ENCODE measurements at regions not wholly inside any gene's neighbourhood (a gene's known extent, or its start where the extent isn't known, plus 50 kb on each side); places are given as distances from the start of the nearest gene placed in this dataset.

DNA sequence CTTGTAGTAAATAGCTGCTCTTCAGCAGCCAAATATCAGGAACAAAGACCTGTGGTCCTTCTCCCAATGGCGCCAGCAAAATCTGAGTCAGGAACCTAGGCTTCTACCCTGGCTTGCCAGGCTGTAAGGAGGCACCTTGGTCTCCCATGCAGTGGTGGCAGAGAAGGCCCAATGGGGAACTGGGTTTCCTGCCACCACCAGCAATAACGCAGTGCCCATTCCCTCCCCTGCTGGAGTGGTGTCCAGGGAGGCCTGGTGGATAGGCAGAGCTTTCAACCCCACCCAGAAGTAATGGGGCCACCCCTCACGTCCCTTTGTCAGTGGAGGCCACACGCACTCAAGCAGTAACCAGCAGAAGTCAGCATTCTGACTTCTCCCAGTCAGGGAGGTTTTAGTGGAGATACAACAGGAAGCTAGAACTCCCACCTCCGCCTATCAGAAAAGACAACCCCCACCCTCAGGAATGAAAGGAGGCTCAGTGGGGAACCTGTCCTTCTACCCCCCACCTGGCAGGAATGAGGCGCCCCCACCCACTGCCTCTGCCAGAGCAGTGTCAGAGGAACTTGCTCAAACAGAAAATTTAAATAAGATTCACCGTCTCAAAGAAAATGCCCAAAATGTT lies 132.4 kb downstream of the COPS8 start:
- H3K9me3 ChIP-seq, result no peaks in the 10 kb centered on the region
- intact Hi-C loops (cut with DNase I; ENCODE audit: low total_unique reads), result no loop called here
- peaks cover 0 to 3% of the 10 kb centered on the region in 2 donors for H3K4me1 ChIP-seq
- H3K27ac ChIP-seq, result peak overlapping the region; percentile 64 to 65
- DNase-seq, result no peak
- TF ChIP-seq, protein P1, sequence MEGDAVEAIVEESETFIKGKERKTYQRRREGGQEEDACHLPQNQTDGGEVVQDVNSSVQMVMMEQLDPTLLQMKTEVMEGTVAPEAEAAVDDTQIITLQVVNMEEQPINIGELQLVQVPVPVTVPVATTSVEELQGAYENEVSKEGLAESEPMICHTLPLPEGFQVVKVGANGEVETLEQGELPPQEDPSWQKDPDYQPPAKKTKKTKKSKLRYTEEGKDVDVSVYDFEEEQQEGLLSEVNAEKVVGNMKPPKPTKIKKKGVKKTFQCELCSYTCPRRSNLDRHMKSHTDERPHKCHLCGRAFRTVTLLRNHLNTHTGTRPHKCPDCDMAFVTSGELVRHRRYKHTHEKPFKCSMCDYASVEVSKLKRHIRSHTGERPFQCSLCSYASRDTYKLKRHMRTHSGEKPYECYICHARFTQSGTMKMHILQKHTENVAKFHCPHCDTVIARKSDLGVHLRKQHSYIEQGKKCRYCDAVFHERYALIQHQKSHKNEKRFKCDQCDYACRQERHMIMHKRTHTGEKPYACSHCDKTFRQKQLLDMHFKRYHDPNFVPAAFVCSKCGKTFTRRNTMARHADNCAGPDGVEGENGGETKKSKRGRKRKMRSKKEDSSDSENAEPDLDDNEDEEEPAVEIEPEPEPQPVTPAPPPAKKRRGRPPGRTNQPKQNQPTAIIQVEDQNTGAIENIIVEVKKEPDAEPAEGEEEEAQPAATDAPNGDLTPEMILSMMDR (IDR thresholded peaks at IDR 0.05), result no peak
- no peak overlapping the region for H3K4me3 ChIP-seq
- H3K27me3 ChIP-seq, result no peaks in the 10 kb centered on the region
- H3K36me3 ChIP-seq, result no peaks in the 10 kb centered on the region

DNA sequence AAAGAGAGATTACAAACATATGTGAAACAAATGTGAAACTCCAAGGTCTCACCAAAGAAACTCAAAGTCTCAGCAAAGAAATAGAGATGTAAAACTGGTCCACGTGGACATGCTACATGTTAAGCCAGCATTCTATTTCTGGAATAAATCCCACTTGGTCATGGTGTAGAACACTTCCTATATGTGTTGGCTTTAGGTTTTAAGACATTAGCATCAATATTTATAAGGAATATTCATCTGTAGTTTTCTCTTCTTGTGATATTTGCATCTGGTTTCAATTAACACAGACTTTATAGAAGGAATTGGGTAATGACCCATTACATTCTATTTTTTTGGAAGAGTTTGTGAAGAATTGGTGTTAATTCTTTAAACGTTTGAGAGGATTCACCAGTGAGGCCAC lies 133.1 kb downstream of the COPS8 start:
- H3K4me1 ChIP-seq, result peaks cover 0 to 8% of the 10 kb centered on the region in 2 donors
- intact Hi-C loops (cut with DNase I; ENCODE audit: low total_unique reads), result no loop called here
- no peaks in the 10 kb centered on the region for H3K9me3 ChIP-seq
- H3K27ac ChIP-seq, result peak overlapping the region; percentile 64 to 65
- TF ChIP-seq POLR2A (IDR thresholded peaks at IDR 0.05), result no peak
- TF ChIP-seq, protein P1 (IDR thresholded peaks at IDR 0.05), result no peak
- DNase-seq, result no peak
- H3K27me3 ChIP-seq, result no peaks in the 10 kb centered on the region
- H3K36me3 ChIP-seq, result no peaks in the 10 kb centered on the region
- no peak overlapping the region for H3K4me3 ChIP-seq

DNA sequence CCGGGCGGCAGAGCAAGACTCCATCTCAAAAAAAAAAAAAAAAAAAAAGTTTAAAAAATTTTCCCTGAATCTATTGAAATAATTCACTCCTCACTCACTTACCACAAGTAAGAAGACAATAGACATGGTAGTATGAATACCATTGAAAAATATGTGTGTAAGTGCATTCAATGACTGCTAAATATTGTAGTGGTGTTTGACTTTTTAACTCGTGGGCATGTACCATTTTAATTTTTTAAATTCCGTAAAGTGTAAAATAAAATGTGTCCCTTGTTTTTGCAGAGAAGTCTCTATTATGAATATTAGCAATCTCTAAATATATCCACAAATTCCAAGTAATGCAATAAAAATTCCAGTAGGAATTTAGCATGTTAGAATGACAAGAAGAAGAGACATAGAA lies 134.1 kb downstream of the COPS8 start:
- DNase-seq, result no peak
- peak overlapping the region in 1 of 2 donors; percentile 64 for H3K27ac ChIP-seq
- no peaks in the 10 kb centered on the region for H3K9me3 ChIP-seq
- H3K36me3 ChIP-seq, result no peaks in the 10 kb centered on the region
- H3K4me3 ChIP-seq, result no peak overlapping the region
- H3K4me1 ChIP-seq, result peaks cover 0 to 7% of the 10 kb centered on the region in 2 donors
- no peak for TF ChIP-seq POLR2A (IDR thresholded peaks at IDR 0.05)
- TF ChIP-seq, protein P1 (IDR thresholded peaks at IDR 0.05), result no peak
- H3K27me3 ChIP-seq, result no peaks in the 10 kb centered on the region
- intact Hi-C loops (cut with DNase I; ENCODE audit: low total_unique reads), result no loop called here

DNA sequence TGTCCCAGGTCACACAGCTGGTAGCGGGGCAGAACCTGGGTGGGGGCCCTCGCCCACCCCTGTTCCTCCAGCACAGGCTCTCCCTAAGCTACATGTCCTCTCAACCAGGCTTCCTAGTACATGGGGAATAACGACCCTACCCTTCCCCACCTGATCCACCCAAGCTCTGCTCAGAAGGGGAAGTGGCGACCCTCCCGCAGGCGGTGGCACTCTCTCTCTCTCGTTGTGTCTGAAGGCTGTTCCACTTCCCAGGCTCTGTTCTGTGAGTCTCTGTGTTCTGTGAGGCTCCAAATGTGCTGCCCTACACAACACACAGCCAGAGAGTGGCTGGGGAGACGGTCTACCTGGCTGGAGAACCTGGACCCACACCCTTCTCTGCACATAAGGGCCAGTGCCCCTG lies 135.8 kb downstream of the COPS8 start:
- DNase-seq, result no peak
- H3K27ac ChIP-seq, result peak overlapping the region; percentile 59 to 66
- intact Hi-C loops (cut with DNase I; ENCODE audit: low total_unique reads), result no loop called here
- peaks cover 0 to 7% of the 10 kb centered on the region in 2 donors for H3K4me1 ChIP-seq
- no peaks in the 10 kb centered on the region for H3K36me3 ChIP-seq
- H3K9me3 ChIP-seq, result no peaks in the 10 kb centered on the region
- H3K27me3 ChIP-seq, result no peaks in the 10 kb centered on the region
- H3K4me3 ChIP-seq, result no peak overlapping the region
- TF ChIP-seq, protein P1 (IDR thresholded peaks at IDR 0.05), result no peak
- TF ChIP-seq POLR2A (IDR thresholded peaks at IDR 0.05), result no peak

DNA sequence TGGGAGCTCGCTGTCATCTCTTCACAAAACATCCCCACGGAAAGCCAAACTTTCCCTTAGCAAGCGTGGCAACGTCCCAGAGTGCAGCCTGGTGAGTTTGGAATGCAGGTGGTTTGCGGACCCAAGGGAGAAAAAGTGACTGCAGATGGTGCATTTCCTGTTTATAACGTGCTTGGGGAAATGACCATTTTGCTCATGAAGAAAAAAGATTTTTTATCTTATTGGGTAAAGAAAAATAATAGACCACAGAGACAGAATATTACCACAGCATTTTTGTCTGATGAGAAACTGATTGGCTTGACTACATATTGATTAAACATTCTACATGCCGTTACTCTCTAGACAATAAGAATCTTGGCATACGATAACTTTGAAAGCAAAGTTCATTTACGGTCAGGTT lies 136.5 kb downstream of the COPS8 start:
- DNase-seq, result no peak
- Histone ChIP-seq H3K27me3 (no peaks in the 10 kb centered on the region), H3K9me3 (no peaks in the 10 kb centered on the region), H3K36me3 (no peaks in the 10 kb centered on the region), H3K4me3 (no peak overlapping the region), H3K27ac (peak overlapping the region; percentile 59 to 66), H3K4me1 (peaks cover 0 to 7% of the 10 kb centered on the region in 2 donors)
- intact Hi-C loops (cut with DNase I; ENCODE audit: low total_unique reads), result no loop called here
- TF ChIP-seq POLR2A (IDR thresholded peaks at IDR 0.05), result no peak
- TF ChIP-seq, protein P1 (IDR thresholded peaks at IDR 0.05), result no peak

All from uterus (tissue), 3 donors.